ENCODE measurements at regions not wholly inside any gene's neighbourhood (a gene's known extent, or its start where the extent isn't known, plus 50 kb on each side); places are given as distances from the start of the nearest gene placed in this dataset.

DNA sequence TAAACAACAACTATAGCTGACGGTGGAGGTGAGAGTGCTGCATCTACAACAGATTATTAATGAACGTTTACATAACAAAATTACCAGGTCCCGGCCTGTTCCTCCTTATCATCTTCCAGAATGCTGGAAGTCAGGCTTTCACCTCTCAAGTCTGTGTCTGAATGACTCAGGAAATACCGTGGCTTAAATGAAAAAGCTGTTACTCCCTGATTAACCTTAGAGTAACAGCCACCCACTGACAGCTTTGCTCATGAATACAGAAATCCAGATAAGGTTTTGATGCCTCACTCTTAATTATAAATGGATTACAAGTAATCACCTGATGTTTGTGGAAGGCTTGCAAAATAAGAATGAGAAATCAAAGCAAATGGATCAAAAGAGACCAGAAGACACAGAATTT is 885.3 kb upstream of the CELF4 start:
- no peaks in the 10 kb centered on the region for H4K20me1 ChIP-seq (ENCODE audit: low read depth, low read length)
- no peak overlapping the region for H3K9ac ChIP-seq (ENCODE audit: low read length)
- no peaks in the 10 kb centered on the region for H3K9me2 ChIP-seq (replicated peaks; ENCODE audit: insufficient read depth, low read length)
- H3K4me3 ChIP-seq (ENCODE audit: insufficient read depth, low read length, poor library complexity, severe bottlenecking) = no peak overlapping the region
- no peaks in the 10 kb centered on the region for H3K79me2 ChIP-seq (ENCODE audit: insufficient read depth, low read length)
- no peaks in the 10 kb centered on the region for H3F3A ChIP-seq (ENCODE audit: insufficient read depth)
- TF ChIP-seq, protein P1, sequence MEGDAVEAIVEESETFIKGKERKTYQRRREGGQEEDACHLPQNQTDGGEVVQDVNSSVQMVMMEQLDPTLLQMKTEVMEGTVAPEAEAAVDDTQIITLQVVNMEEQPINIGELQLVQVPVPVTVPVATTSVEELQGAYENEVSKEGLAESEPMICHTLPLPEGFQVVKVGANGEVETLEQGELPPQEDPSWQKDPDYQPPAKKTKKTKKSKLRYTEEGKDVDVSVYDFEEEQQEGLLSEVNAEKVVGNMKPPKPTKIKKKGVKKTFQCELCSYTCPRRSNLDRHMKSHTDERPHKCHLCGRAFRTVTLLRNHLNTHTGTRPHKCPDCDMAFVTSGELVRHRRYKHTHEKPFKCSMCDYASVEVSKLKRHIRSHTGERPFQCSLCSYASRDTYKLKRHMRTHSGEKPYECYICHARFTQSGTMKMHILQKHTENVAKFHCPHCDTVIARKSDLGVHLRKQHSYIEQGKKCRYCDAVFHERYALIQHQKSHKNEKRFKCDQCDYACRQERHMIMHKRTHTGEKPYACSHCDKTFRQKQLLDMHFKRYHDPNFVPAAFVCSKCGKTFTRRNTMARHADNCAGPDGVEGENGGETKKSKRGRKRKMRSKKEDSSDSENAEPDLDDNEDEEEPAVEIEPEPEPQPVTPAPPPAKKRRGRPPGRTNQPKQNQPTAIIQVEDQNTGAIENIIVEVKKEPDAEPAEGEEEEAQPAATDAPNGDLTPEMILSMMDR (IDR thresholded peaks at IDR 0.05; ENCODE audit: insufficient read depth, low read length, poor library complexity, severe bottlenecking) = no peak
- TF ChIP-seq EZH2phosphoT487 (conservative IDR thresholded peaks at IDR 0.05; ENCODE audit: low read length) = no peak
- no peak overlapping the region for H2AFZ ChIP-seq (ENCODE audit: low read depth, low read length, severe bottlenecking)
- H3K4me2 ChIP-seq (ENCODE audit: low read depth, low read length, poor library complexity, severe bottlenecking) = no peak overlapping the region
- no peaks in the 10 kb centered on the region for H3K27me3 ChIP-seq (ENCODE audit: low read length)
- H3K9me3 ChIP-seq (ENCODE audit: insufficient read depth, low read length) = 0 out of 2 replicates have a peak, but pooled peaks cover 4% of the 10 kb centered on the region
- no peaks in the 10 kb centered on the region for H3K36me3 ChIP-seq (ENCODE audit: low read length)
- H3K27ac ChIP-seq (ENCODE audit: low read depth, low read length) = no peak overlapping the region

DNA sequence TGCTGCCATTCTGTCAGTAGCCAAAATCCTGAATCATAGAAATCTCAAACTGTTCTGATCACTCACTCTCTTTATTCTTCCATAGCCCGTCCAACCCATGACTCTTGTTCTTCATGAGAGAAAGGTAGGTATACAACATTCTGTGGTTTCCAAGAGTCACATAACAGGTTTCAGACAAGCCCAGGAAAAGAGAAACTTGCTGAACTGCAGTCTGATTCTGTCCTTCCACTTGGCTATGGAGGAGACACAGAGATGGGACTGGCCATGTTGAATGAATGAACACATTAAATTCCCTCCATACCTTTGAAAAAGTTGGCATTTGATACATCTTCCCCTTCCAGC is 880.2 kb upstream of the CELF4 start:
- H4K20me1 ChIP-seq (ENCODE audit: low read depth, low read length) = no peaks in the 10 kb centered on the region
- no peaks in the 10 kb centered on the region for H3F3A ChIP-seq (ENCODE audit: insufficient read depth)
- TF ChIP-seq, protein P1 (IDR thresholded peaks at IDR 0.05; ENCODE audit: insufficient read depth, low read length, poor library complexity, severe bottlenecking) = no peak
- TF ChIP-seq EZH2phosphoT487 (conservative IDR thresholded peaks at IDR 0.05; ENCODE audit: low read length) = no peak
- no peak overlapping the region for H3K4me3 ChIP-seq (ENCODE audit: insufficient read depth, low read length, poor library complexity, severe bottlenecking)
- H3K9ac ChIP-seq (ENCODE audit: low read length) = no peak overlapping the region
- no peaks in the 10 kb centered on the region for H3K9me2 ChIP-seq (replicated peaks; ENCODE audit: insufficient read depth, low read length)
- H3K36me3 ChIP-seq (ENCODE audit: low read length) = no peaks in the 10 kb centered on the region
- no peaks in the 10 kb centered on the region for H3K27me3 ChIP-seq (ENCODE audit: low read length)
- 0 out of 2 replicates have a peak, but pooled peaks cover 4% of the 10 kb centered on the region for H3K9me3 ChIP-seq (ENCODE audit: insufficient read depth, low read length)
- H3K27ac ChIP-seq (ENCODE audit: low read depth, low read length) = no peak overlapping the region
- no peak overlapping the region for H3K4me2 ChIP-seq (ENCODE audit: low read depth, low read length, poor library complexity, severe bottlenecking)
- H2AFZ ChIP-seq (ENCODE audit: low read depth, low read length, severe bottlenecking) = no peak overlapping the region
- H3K79me2 ChIP-seq (ENCODE audit: insufficient read depth, low read length) = no peaks in the 10 kb centered on the region

DNA sequence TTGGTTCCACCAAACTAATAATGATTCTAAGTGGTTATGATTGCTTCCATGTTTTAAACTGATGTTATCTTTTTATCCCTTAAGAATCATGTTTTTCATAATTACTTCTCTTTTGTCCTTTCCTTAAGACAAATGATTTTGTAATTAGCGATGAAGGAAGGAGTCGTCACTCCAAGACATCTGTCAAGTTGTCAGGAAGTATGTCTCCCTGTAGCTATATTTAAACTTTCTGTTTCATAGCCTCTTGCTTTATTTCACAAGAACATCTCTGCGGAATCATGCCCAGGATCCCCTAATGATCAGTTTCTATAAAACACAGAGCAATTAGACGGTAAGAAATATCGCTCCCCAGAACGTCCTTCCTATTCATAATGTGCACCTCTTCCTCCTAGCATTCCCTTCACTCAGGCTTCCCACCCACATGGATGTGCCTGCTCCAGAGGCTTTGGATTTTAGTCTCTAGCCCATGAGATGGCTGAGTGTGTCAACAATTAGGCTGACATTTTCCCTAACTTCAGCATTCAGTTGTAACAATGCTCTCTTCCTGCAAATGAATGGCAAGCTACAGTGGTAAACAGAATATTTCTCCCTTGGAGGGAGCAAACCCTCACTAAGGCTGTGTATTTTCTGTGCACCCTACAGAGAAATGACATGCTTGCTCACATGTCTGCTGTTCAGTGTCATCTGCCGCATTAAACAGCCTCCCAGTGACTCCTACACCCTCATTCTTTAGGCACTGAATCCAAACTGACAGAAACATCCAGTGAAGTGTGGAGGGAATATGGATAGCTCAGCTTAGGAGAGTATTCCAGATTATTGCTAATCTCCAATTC is 879.6 kb upstream of the CELF4 start:
- 0 out of 2 replicates have a peak, but pooled peaks cover 4% of the 10 kb centered on the region for H3K9me3 ChIP-seq (ENCODE audit: insufficient read depth, low read length)

More for the DNA sequence above, 879.6 kb upstream of the CELF4 start:
- H3K9me2 ChIP-seq (replicated peaks; ENCODE audit: insufficient read depth, low read length) = no peaks in the 10 kb centered on the region
- H3K4me2 ChIP-seq (ENCODE audit: low read depth, low read length, poor library complexity, severe bottlenecking) = no peak overlapping the region
- no peaks in the 10 kb centered on the region for H3K79me2 ChIP-seq (ENCODE audit: insufficient read depth, low read length)
- no peak overlapping the region for H3K9ac ChIP-seq (ENCODE audit: low read length)
- no peaks in the 10 kb centered on the region for H3K27me3 ChIP-seq (ENCODE audit: low read length)
- no peaks in the 10 kb centered on the region for H3K36me3 ChIP-seq (ENCODE audit: low read length)
- TF ChIP-seq, protein P1 (IDR thresholded peaks at IDR 0.05; ENCODE audit: insufficient read depth, low read length, poor library complexity, severe bottlenecking) = no peak
- no peak for TF ChIP-seq EZH2phosphoT487 (conservative IDR thresholded peaks at IDR 0.05; ENCODE audit: low read length)
- no peak overlapping the region for H3K27ac ChIP-seq (ENCODE audit: low read depth, low read length)
- H2AFZ ChIP-seq (ENCODE audit: low read depth, low read length, severe bottlenecking) = no peak overlapping the region
- no peak overlapping the region for H3K4me3 ChIP-seq (ENCODE audit: insufficient read depth, low read length, poor library complexity, severe bottlenecking)
- H4K20me1 ChIP-seq (ENCODE audit: low read depth, low read length) = no peaks in the 10 kb centered on the region
- no peaks in the 10 kb centered on the region for H3F3A ChIP-seq (ENCODE audit: insufficient read depth)

Measured in SU-DHL-6 (cell line).